HG03097 (cell line): ENCODE measurements at regions not wholly inside any gene's neighbourhood (a gene's known extent, or its start where the extent isn't known, plus 50 kb on each side); places are given as distances from the start of the nearest gene placed in this dataset.
"Not testable (repeated sequence)": the region's sequence is repeated elsewhere in the genome, so short reads cannot be mapped to it uniquely, and the experiment has no call there.

Experiments used
- ATAC-seq: cut with Tn5 transposase; IDR thresholded peaks from one replicate; pipeline ENCODE4 v1.9.1; 2021; ENCODE audit not compliant: unreplicated experiment, low FRiP score

- ATAC-seq, result not testable (repeated sequence)
Observed at GRCh38 chr20:47907951-47908350, 122.7 kb upstream of the SULF2 start.

DNA sequence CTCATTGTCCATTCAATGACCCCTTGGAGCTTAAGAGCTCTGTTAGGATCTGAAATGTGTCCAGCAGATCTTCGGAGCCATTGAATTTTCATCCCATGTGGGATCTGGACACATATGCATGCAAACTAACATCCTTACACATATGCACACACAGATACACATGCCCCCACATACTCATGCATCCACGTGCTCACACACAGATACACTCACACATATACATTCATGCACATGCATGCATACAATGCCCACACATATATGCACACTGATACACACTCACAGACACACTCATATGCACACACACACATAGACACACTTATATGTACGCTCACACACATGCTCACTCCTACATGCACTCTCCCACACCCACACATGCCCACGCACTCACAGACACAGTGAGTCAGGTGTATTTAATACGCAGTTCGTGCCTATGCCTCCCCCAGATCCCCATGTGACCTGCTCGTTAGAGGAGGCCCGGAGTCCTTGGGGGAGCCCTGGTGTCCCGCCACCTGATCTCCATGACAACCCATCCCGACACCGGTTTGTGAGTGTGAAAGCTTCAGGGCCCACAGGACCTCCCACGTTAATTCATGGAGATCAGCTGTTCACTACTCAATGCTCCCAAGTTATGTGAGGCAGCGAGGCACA lies 121.9 kb upstream of the SULF2 start:
- ATAC-seq, result no peak

DNA sequence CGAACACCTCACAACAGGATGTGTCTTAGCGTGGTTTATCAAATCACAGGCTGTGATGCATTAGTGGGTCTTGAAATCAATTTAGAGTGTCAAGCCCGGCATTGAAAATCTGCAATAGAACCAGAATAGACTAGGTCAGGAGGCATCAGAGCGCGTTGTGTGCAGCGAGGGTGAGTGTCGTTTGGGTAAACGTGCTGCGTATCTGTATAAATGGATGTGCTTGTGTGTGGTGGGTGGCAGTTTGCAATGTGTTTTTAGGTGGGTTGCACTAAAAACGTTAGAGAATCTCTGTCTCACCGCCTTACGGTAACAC lies 121.0 kb upstream of the SULF2 start:
- ATAC-seq, result no peak

DNA sequence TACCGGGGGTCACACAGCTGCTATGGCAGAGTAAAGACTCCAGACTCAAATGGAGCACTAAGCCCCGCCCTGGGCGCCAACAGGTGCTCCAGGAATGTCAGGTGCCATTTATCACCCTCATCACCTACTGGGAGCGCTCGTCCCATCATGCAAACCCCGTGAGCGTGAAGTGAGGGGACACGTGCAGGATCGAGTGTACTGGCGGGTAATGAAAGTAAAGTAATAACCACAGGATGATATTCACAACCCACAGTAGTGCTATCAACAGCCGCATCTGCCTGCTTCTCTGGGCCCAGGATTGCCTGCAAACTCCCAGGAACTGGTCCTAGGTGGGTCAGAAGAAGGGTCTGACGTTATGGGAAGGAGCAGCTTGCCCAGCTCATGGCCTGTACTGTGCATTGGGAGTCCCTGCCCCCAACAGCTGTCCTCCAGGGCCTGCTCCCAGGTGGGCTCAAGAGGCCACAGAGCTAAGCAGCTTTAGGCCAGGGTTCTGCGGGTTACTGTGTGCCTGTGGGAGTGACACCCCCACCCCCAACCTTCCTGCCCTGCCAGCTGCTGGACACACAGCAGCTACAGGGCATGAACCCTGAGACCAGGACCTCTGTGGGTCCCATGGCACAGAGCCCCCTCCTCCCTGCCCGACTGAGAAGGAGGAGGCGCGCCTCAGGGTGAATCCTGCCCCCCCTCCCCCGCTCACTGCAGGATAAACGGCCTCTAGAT lies 120.5 kb upstream of the SULF2 start:
- ATAC-seq, result no peak

DNA sequence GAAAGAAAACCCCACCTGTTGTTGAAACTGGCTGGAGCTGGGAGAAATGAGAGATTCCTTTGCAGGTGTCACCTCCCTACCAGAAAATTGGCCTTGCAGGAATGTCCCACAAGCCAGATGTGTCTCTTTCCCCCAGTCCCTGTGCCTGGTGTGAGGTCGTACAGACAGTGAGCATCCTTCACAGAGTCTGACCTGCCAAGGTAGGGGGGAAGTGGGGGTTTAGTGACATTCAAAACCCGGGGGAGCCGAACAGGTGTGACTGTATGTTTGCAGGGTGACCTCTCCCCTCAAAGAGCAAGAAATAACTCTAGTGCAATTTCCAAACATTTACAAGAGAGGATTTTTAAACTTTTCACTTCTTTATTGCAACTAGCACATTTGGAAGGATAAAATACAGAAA lies 117.7 kb upstream of the SULF2 start:
- not testable (repeated sequence) for ATAC-seq

- ATAC-seq, result not testable (repeated sequence)
Observed at GRCh38 chr20:47899313-47899712, 114.0 kb upstream of the SULF2 start.

GRCh38 chr20:47897461-47897860 lies 112.2 kb upstream of the SULF2 start:
- ATAC-seq, result no peak

DNA sequence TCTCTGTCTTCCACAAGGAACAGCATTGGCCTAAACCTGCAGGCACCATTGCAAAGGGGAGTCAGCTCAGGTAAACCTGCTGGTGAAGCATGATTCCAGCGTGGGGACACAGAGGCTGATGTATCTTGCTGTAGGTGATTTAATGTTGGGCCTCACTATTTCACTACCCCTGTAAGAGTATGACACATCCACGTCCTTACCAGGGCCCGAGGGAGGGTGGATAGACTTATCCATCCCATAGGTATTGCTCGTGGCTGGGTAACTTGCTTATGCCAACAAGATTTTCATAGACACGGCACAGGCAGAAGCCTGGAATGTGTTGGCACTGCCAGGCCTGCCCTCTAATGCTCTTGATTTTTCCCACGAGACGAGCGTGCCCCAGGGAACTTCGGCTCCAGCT lies 107.4 kb upstream of the SULF2 start:
- not testable (repeated sequence) for ATAC-seq

DNA sequence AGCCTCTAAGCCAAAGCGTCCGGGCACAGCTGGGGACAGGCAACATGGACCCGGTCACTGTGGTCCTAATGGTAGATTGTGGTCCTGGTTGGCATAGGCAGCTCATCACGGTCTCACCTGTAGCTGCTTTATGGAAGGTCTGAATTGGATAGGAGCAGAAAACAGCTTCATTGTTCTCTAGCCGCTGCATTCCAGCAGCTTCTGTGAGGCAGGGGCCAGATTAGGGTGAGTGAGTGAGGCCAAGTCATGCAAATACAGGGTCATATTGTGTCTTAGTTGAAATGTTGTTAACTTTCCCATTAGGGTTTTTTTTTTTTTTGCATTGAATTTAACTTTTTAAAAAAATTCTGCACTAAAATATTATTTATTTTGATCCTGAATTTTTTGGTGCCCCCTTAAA lies 105.4 kb upstream of the SULF2 start:
- ATAC-seq, result not testable (repeated sequence)

DNA sequence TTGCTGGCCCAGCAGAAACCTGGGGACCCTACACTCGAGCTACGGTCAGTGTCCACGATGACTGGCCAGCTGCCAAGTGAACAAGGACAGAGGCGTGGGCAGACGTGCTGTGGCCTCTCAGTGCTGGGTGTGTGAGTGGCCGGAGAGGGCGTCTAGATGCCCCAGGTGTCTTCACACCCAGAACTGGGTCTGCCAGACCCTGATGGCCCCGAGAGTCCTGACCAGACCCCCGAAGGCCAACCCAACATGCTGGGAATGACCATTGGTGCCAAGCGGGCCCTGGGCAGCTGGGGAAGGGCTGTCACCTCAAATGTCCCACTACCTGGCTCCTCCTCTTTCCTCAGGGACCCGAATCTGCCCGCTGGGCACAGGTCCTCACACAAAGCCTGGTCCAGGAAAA lies 104.5 kb upstream of the SULF2 start:
- ATAC-seq, result not testable (repeated sequence)

- ATAC-seq, result no peak
Observed at GRCh38 chr20:47888351-47888750, 103.1 kb upstream of the SULF2 start.

DNA sequence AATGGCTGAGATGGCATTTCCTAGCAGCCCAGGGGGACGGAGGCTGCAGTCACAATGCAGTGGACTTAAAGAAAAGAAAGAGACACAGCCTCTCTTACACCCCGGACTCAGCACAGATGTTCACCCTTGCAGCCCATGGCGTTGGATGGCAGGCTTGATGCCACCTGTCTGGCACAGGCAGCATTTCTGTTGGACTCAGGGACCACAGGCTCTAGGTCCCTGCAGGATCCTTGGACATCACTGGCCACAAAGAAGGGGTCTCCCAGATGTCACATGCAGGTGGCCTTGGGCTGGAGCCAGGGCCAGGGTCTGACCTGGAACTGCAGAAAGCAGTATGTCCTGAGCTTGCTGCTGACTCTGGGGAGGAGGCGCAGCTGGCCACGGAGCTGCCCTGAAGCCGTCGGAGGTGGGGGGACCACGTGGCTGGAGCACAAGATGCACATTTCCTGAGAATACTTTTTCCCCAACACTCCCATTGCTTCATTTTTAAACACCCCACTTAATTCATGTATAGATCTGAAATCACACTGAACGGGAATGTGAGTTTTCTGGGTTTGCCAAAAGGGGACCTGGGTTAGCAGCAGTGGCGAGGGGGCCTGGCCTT lies 102.3 kb upstream of the SULF2 start:
- ATAC-seq, result no peak

GRCh38 chr20:47887064-47887463 lies 101.8 kb upstream of the SULF2 start:
- ATAC-seq, result no peak

DNA sequence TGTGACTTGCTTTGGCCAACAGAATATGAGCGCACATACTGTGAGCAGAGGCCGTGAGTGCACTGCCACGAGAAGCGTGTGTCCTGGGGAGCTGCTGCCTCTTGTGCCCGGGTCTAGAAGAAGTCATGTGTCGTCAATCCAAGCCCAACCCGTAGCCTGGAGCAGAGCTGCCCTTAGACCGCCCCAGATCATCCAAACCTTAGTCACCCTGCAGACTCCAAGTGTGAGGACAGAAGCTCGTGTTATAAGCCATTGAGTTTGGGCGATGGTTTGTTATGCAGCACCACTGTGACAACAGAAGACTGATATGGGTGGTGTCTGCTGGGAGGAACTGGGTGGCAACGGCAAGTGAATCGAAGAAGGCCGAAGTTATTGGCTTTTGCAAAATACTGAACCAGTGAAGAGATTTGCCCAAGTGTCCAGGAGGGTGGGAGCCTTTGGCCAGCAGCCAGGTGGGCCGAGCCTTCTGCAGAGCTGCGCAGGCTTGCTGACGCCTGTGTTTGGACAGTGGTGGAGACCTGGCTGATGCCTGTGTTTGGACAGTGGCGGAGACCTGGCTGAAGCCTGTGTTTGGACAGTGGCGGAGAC lies 101.3 kb upstream of the SULF2 start:
- ATAC-seq, result no peak

GRCh38 chr20:47885909-47886453 lies 100.7 kb upstream of the SULF2 start:
- no peak for ATAC-seq

- ATAC-seq, result not testable (repeated sequence)
Observed at GRCh38 chr20:47883940-47884339, 98.7 kb upstream of the SULF2 start.

DNA sequence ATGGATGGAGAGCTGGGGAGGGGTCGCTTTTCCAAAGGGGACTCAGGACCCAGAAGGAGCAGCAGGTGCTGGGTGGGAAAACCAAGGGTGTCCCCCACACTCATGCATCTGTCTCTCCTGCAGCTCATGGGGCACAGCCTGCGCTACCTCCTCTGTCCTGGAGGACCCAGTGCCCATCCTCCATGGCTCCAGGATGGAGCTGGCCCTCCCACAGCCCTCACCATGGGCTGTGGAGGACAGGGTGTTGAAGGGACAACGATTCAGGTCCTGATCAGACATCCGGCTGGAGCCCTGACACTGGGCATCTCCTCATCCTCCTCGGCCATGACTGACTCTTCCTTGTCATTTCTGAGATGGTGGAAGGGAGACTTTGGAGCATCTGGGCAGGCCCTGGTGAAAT lies 97.9 kb upstream of the SULF2 start:
- no peak for ATAC-seq

DNA sequence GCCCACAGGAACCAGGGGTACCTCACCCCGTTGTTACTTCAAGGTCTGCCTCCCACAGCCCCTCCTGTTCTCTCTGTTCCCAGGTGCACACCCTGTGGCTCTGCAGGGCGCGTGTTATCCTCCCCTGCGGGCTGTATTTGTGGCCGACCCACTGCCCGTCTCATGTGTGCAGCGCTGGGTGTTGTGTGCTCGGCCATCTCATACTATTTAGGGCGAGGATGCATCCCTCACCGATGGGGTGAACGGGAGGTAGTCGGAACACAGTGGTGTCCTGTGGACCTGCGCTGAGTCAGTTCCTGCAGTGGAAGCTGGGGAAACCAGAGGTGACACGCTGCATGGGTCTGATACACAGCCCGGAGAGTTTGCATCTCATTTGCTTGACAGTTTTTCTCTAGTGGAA lies 94.5 kb upstream of the SULF2 start:
- ATAC-seq, result no peak

DNA sequence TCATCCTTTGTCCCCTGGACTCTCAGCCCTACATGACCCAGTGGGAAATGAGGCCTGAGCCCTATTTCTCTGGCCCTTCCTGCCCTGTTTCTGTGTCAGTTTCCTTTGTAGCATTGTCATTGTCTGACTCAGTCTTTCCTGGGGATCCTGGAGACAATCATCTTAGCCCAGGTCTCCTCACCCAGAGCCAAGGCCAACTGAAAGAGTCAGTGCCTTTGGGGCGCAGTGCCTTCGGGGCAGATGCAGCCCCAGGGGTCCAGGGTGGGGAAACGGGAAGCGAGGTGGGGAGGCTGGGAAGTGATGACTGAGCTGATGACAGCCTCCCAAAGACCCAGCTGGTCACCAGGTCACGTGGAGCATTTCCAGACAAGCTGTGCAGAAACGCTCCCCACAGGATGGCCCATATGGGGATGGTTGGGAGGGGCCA lies 93.3 kb upstream of the SULF2 start:
- no peak for ATAC-seq

GRCh38 chr20:47876311-47877088 lies 91.2 kb upstream of the SULF2 start:
- ATAC-seq, result no peak
